DOHH2 (cell line): ENCODE measurements at regions not wholly inside any gene's neighbourhood (a gene's known extent, or its start where the extent isn't known, plus 50 kb on each side); places are given as distances from the start of the nearest gene placed in this dataset.

Experiments used
- H3F3A ChIP-seq: fragments of 200-600 bp; sonication (generic), shearing (Covaris generic); 2 replicates; pipeline ENCODE4 v1.6.0; 2016; ENCODE audit warnings: antibody characterized with exemption, mild to moderate bottlenecking; ENCODE audit not compliant: control insufficient read depth, insufficient read depth
- H3K27ac ChIP-seq: fragments of 200-600 bp; sonication (generic); 2 replicates; pipeline ENCODE4 v1.5.1; 2014; ENCODE audit warnings: low read depth, mild to moderate bottlenecking, low read length, moderate library complexity
- H3K27me3 ChIP-seq: fragments of 200-600 bp; sonication (generic); 2 replicates; pipeline ENCODE4 v1.6.1; 2014; ENCODE audit warnings: mild to moderate bottlenecking, low read length, mixed read lengths; ENCODE audit not compliant: control insufficient read depth
- H3K36me3 ChIP-seq: fragments of 200-600 bp; sonication (generic); 2 replicates; pipeline ENCODE4 v1.6.1; 2014; ENCODE audit warnings: mild to moderate bottlenecking, low read length, moderate library complexity, mixed read lengths; ENCODE audit not compliant: control insufficient read depth
- H3K4me1 ChIP-seq: fragments of 200-600 bp; sonication (generic); 2 replicates; pipeline ENCODE4 v1.6.1; 2014; ENCODE audit warnings: mild to moderate bottlenecking, low read length, mixed read lengths; ENCODE audit not compliant: control insufficient read depth
- H3K4me2 ChIP-seq: fragments of 200-600 bp; sonication (generic); 2 replicates; pipeline ENCODE4 v1.6.0; 2014; ENCODE audit warnings: mild to moderate bottlenecking, low read length, moderate library complexity
- H3K4me3 ChIP-seq: fragments of 200-600 bp; sonication (generic); 2 replicates; pipeline ENCODE4 v1.5.1; 2014; ENCODE audit warnings: mild to moderate bottlenecking, low read length, mixed read lengths
- H3K79me2 ChIP-seq: fragments of 200-600 bp; sonication (generic); 2 replicates; pipeline ENCODE4 v1.6.1; 2014; ENCODE audit warnings: mild to moderate bottlenecking, low read length, mixed read lengths; ENCODE audit not compliant: control insufficient read depth
- H3K9me2 ChIP-seq: fragments of 200-600 bp; sonication (generic); replicated peaks from 2 replicates; pipeline ENCODE4 v1.6.1; 2014; ENCODE audit warnings: mild to moderate bottlenecking, low read length, mixed read lengths; ENCODE audit not compliant: control insufficient read depth
- H3K9me3 ChIP-seq: fragments of 200-600 bp; sonication (generic); 2 replicates; pipeline ENCODE4 v1.6.1; 2014; ENCODE audit warnings: antibody characterized with exemption, low read length, mixed read lengths; ENCODE audit not compliant: control insufficient read depth, insufficient read depth
- H4K20me1 ChIP-seq: fragments of 200-600 bp; sonication (generic); 2 replicates; pipeline ENCODE4 v1.6.0; 2014; ENCODE audit warnings: low read depth, mild to moderate bottlenecking, antibody characterized with exemption, low read length, moderate library complexity; ENCODE audit not compliant: control insufficient read depth, insufficient read depth
- EZH2phosphoT487 ChIP-seq: fragments of 200-600 bp; sonication (generic); IDR thresholded peaks from 2 replicates; pipeline ENCODE4 v1.6.1; 2017; ENCODE audit warnings: borderline replicate concordance, mild to moderate bottlenecking, antibody characterized with exemption, low read length, moderate library complexity, mixed read lengths
- TF ChIP-seq, protein P1 (sequence below): fragments of 200-600 bp; sonication (generic); IDR thresholded peaks from one replicate; pipeline ENCODE4 v1.5.1; 2014; ENCODE audit warnings: antibody characterized with exemption, mild to moderate bottlenecking, low read depth, low read length; ENCODE audit not compliant: poor library complexity, severe bottlenecking

DNA sequence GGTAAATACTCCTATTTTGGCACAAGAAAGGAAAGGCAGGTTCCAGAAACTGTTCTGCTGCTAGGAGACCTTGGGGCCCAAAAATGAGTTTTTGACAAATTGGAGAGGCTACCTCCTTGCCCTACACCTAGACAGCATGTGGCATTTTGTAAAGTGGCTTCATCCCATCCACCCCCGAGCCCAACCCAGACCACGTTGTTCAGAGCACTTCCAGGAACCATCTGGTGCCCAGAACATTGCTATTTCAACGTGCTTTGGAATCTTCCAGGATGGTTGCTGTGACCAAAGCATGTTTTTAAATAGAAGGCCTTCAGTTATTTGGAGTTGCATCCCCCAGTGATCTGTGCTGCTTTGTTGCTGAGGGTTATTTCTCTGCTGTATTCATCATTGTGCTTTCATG is 116.3 kb upstream of the TOM1L1 start:
- no peaks in the 10 kb centered on the region for H4K20me1 ChIP-seq
- TF ChIP-seq, protein P1, sequence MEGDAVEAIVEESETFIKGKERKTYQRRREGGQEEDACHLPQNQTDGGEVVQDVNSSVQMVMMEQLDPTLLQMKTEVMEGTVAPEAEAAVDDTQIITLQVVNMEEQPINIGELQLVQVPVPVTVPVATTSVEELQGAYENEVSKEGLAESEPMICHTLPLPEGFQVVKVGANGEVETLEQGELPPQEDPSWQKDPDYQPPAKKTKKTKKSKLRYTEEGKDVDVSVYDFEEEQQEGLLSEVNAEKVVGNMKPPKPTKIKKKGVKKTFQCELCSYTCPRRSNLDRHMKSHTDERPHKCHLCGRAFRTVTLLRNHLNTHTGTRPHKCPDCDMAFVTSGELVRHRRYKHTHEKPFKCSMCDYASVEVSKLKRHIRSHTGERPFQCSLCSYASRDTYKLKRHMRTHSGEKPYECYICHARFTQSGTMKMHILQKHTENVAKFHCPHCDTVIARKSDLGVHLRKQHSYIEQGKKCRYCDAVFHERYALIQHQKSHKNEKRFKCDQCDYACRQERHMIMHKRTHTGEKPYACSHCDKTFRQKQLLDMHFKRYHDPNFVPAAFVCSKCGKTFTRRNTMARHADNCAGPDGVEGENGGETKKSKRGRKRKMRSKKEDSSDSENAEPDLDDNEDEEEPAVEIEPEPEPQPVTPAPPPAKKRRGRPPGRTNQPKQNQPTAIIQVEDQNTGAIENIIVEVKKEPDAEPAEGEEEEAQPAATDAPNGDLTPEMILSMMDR, result no peak
- TF ChIP-seq EZH2phosphoT487, result no peak
- no peak overlapping the region for H3K4me2 ChIP-seq
- no peaks in the 10 kb centered on the region for H3F3A ChIP-seq
- H3K79me2 ChIP-seq, result no peaks in the 10 kb centered on the region
- H3K27me3 ChIP-seq, result no peaks in the 10 kb centered on the region
- no peaks in the 10 kb centered on the region for H3K9me3 ChIP-seq
- H3K4me3 ChIP-seq, result no peak overlapping the region
- no peak overlapping the region for H3K27ac ChIP-seq
- H3K4me1 ChIP-seq, result no peaks in the 10 kb centered on the region
- no peaks in the 10 kb centered on the region for H3K36me3 ChIP-seq
- H3K9me2 ChIP-seq, result no peaks in the 10 kb centered on the region

DNA sequence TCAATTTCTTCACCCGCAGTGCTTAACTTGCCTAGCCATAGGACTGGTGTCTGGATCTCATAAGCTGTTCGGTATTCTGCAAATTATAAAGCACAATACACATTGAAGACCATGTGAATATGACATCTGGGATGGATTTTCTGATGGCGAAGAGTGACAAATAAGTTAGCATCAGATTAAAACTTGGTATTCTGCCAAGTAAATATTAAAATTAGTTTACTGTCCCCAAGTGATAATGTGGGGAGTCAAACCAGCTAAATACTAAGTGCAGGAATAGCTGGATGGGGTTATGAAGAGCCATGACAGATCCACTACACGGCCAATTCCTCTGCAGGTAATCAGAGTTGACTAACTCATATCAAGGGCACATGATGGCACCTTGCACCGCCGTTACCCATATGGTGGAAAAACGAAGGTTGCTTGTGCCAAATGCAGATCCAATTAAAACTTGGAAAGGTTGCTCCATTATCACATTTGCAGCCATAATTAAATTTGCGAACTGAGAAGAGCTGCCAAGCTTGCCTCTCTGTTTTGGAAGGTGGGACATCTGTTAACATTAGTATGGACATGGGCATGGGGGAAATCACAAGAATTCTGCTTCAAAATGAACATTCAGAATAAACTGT is 114.9 kb upstream of the TOM1L1 start:
- Histone ChIP-seq H3K9me2 (no peaks in the 10 kb centered on the region), H3K27ac (no peak overlapping the region), H3K36me3 (no peaks in the 10 kb centered on the region)

DNA sequence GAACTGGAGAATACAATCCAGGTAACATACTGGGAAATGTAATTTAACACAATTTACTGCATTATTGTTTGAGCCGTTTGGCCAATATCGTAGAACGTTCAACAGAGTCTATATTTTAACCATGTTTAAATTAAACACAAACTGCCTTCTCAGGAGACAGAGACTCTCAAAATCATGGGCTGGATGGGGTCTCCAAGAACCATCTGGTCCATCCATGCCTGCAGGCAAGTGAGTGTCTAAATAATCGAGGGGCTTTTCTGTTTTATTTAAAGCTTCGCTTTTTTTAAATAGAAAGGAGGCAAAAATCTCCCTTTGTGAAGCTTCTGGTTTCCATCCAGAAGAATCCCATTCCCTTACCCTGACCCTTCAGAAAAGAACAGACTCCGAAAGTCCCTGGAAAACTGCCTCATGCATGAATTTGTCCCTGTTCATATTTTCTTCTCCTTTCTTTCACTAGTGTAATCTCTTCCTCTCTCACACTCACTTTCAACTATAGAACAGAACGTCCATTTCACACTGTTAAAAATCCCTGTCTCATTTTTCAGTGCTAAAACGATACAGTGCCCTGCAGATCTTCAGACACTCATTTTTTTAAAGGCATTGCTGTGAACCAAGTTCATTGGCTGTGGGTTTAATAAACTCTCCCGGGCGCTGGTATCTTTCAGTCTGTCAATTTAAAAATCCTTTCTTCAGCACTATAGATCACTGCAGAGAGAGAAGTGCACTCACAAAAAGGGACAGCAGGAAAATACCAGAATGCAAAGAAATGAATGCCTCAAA is 111.4 kb upstream of the TOM1L1 start:
- no peak overlapping the region for H3K27ac ChIP-seq
- H3K36me3 ChIP-seq, result no peaks in the 10 kb centered on the region
- H3K4me1 ChIP-seq, result no peaks in the 10 kb centered on the region
- no peak overlapping the region for H3K4me3 ChIP-seq
- no peak overlapping the region for H3K4me2 ChIP-seq
- H4K20me1 ChIP-seq, result no peaks in the 10 kb centered on the region
- H3K9me2 ChIP-seq, result no peaks in the 10 kb centered on the region
- no peaks in the 10 kb centered on the region for H3K9me3 ChIP-seq
- TF ChIP-seq, protein P1, result no peak
- TF ChIP-seq EZH2phosphoT487, result no peak
- no peaks in the 10 kb centered on the region for H3F3A ChIP-seq
- H3K27me3 ChIP-seq, result no peaks in the 10 kb centered on the region
- H3K79me2 ChIP-seq, result no peaks in the 10 kb centered on the region

More for the DNA sequence above, 114.9 kb upstream of the TOM1L1 start:
- Histone ChIP-seq H4K20me1 (no peaks in the 10 kb centered on the region), H3K9me3 (no peaks in the 10 kb centered on the region), H3K27me3 (no peaks in the 10 kb centered on the region), H3F3A (no peaks in the 10 kb centered on the region), H3K79me2 (no peaks in the 10 kb centered on the region), H3K4me3 (no peak overlapping the region), H3K4me2 (no peak overlapping the region), H3K4me1 (no peaks in the 10 kb centered on the region)
- no peak for TF ChIP-seq EZH2phosphoT487
- TF ChIP-seq, protein P1, result no peak
